Endodermal cell (in vitro differentiated cells): ENCODE measurements at regions not wholly inside any gene's neighbourhood (a gene's known extent, or its start where the extent isn't known, plus 50 kb on each side); places are given as distances from the start of the nearest gene placed in this dataset.

ENCODE experiments used
- DNase-seq: peaks from one replicate; pipeline ENCODE4 v3.0.0-alpha.2; 2017
- H3K27ac ChIP-seq: 2 replicates; pipeline ENCODE4 v1.5.1; 2013; ENCODE audit warnings: mild to moderate bottlenecking, low read depth, low read length, moderate library complexity
- H3K27me3 ChIP-seq: 2 replicates; pipeline ENCODE4 v1.6.1; 2013; ENCODE audit warnings: mild to moderate bottlenecking, low read length, moderate library complexity; ENCODE audit not compliant: insufficient read depth, control insufficient read depth, poor library complexity, severe bottlenecking
- H3K36me3 ChIP-seq: 2 replicates; pipeline ENCODE4 v1.7.0; 2013; ENCODE audit warnings: mild to moderate bottlenecking, low read length, moderate library complexity; ENCODE audit not compliant: control insufficient read depth, insufficient read depth
- H3K4me1 ChIP-seq: one replicate; pipeline ENCODE4 v1.7.0; 2013; ENCODE audit warnings: low read length; ENCODE audit not compliant: control insufficient read depth, insufficient read depth
- H3K4me3 ChIP-seq: 2 replicates; pipeline ENCODE4 v1.5.1; 2013; ENCODE audit warnings: mild to moderate bottlenecking, low read length, moderate library complexity
- H3K9ac ChIP-seq: 2 replicates; pipeline ENCODE4 v1.6.1; 2013; ENCODE audit warnings: mild to moderate bottlenecking, low read length, moderate library complexity; ENCODE audit not compliant: poor library complexity, severe bottlenecking; ENCODE audit errors: extremely low read depth
- H3K9me3 ChIP-seq: 2 replicates; pipeline ENCODE4 v1.6.1; 2013; ENCODE audit warnings: mild to moderate bottlenecking, low read length, moderate library complexity; ENCODE audit not compliant: control insufficient read depth
- H3K27ac Mint-ChIP-seq: 2 replicates; pipeline ENCODE4 v1.8.0; 2020; ENCODE audit warnings: mixed read lengths
- H3K27me3 Mint-ChIP-seq: 2 replicates; pipeline ENCODE4 v1.8.0; 2021; ENCODE audit warnings: mild to moderate bottlenecking, mixed read lengths; ENCODE audit not compliant: insufficient read depth
- H3K36me3 Mint-ChIP-seq: 2 replicates; pipeline ENCODE4 v1.8.0; 2020; ENCODE audit warnings: low read depth, mixed read lengths
- H3K4me1 Mint-ChIP-seq: 2 replicates; pipeline ENCODE4 v1.8.0; 2020; ENCODE audit warnings: mixed read lengths
- H3K4me3 Mint-ChIP-seq: 2 replicates; pipeline ENCODE4 v1.8.0; 2020; ENCODE audit warnings: mild to moderate bottlenecking, moderate library complexity, mixed read lengths
- H3K9me3 Mint-ChIP-seq: 2 replicates; pipeline ENCODE4 v1.8.0; 2020; ENCODE audit warnings: mild to moderate bottlenecking, mixed read lengths
- WGBS, 2 experiments: methylation state at CpG; one replicate each; pipeline versions ENCODE4 v1.1.5 to v1.1.7; 2013; ENCODE audit warnings: missing lambda C conversion rate in 2 of 2, mixed read lengths in 1 of 2; ENCODE audit not compliant: insufficient coverage in 1 of 2, insufficient read length in 1 of 2; 5-methylcytosine and 5-hydroxymethylcytosine counted together
- TF ChIP-seq, protein P1 (sequence below): fragments of 200-600 bp; sonication (generic); conservative IDR thresholded peaks from 2 replicates; pipeline ENCODE4 v1.5.0; 2021; ENCODE audit warnings: antibody characterized with exemption, mild to moderate bottlenecking

GRCh38 chr4:17272154-17272553 lies 239.7 kb downstream of the QDPR start:
- Mint-ChIP-seq H3K4me3 (no peak overlapping the region), H3K27me3 (peaks cover 9% of the 10 kb centered on the region)
- no peaks in the 10 kb centered on the region for H3K36me3 ChIP-seq

GRCh38 chr4:17265653-17266052 lies 246.2 kb downstream of the QDPR start:
- WGBS, 2 experiments, result 92% methylated on average over 4 of the region's 4 CpGs

More at GRCh38 chr4:17272154-17272553, 239.7 kb downstream of the QDPR start:
- no peaks in the 10 kb centered on the region for H3K27me3 ChIP-seq
- H3K27ac ChIP-seq, result no peak overlapping the region
- no peaks in the 10 kb centered on the region for H3K36me3 Mint-ChIP-seq
- H3K4me1 Mint-ChIP-seq, result peaks cover 29% of the 10 kb centered on the region
- WGBS, 2 experiments, result 70 to 77% methylated on average over 3 to 6 of the region's 6 CpGs
- H3K9ac ChIP-seq, result no peak overlapping the region
- peaks cover 5% of the 10 kb centered on the region for H3K4me1 ChIP-seq
- no peak overlapping the region for H3K27ac Mint-ChIP-seq
- no peaks in the 10 kb centered on the region for H3K9me3 ChIP-seq
- TF ChIP-seq, protein P1, sequence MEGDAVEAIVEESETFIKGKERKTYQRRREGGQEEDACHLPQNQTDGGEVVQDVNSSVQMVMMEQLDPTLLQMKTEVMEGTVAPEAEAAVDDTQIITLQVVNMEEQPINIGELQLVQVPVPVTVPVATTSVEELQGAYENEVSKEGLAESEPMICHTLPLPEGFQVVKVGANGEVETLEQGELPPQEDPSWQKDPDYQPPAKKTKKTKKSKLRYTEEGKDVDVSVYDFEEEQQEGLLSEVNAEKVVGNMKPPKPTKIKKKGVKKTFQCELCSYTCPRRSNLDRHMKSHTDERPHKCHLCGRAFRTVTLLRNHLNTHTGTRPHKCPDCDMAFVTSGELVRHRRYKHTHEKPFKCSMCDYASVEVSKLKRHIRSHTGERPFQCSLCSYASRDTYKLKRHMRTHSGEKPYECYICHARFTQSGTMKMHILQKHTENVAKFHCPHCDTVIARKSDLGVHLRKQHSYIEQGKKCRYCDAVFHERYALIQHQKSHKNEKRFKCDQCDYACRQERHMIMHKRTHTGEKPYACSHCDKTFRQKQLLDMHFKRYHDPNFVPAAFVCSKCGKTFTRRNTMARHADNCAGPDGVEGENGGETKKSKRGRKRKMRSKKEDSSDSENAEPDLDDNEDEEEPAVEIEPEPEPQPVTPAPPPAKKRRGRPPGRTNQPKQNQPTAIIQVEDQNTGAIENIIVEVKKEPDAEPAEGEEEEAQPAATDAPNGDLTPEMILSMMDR, result no peak
- no peaks in the 10 kb centered on the region for H3K9me3 Mint-ChIP-seq
- no peak overlapping the region for H3K4me3 ChIP-seq
- DNase-seq, result no peak

GRCh38 chr4:17265139-17265538 lies 246.8 kb downstream of the QDPR start:
- H3K4me1 Mint-ChIP-seq, result peaks cover 23% of the 10 kb centered on the region
- H3K27me3 Mint-ChIP-seq, result peaks cover 10% of the 10 kb centered on the region
- no peak overlapping the region for H3K4me3 Mint-ChIP-seq
- Histone ChIP-seq H3K9ac (no peak overlapping the region), H3K27ac (no peak overlapping the region), H3K36me3 (no peaks in the 10 kb centered on the region), H3K27me3 (no peaks in the 10 kb centered on the region), H3K4me3 (no peak overlapping the region), H3K9me3 (no peaks in the 10 kb centered on the region), H3K4me1 (no peaks in the 10 kb centered on the region)
- no peaks in the 10 kb centered on the region for H3K36me3 Mint-ChIP-seq
- WGBS, 2 experiments, result 87 to 92% methylated on average over 2 of the region's 2 CpGs
- no peak overlapping the region for H3K27ac Mint-ChIP-seq
- TF ChIP-seq, protein P1, result no peak
- H3K9me3 Mint-ChIP-seq, result peaks cover 6% of the 10 kb centered on the region
- no peak for DNase-seq

More at GRCh38 chr4:17265653-17266052, 246.2 kb downstream of the QDPR start:
- H3K36me3 ChIP-seq, result no peaks in the 10 kb centered on the region
- H3K9me3 Mint-ChIP-seq, result peaks cover 2% of the 10 kb centered on the region
- H3K9ac ChIP-seq, result no peak overlapping the region
- no peak overlapping the region for H3K4me3 Mint-ChIP-seq
- no peak overlapping the region for H3K27ac Mint-ChIP-seq
- TF ChIP-seq, protein P1, result no peak
- H3K9me3 ChIP-seq, result no peaks in the 10 kb centered on the region
- no peak for DNase-seq
- no peak overlapping the region for H3K4me3 ChIP-seq
- peaks cover 20% of the 10 kb centered on the region for H3K4me1 Mint-ChIP-seq
- H3K27me3 ChIP-seq, result no peaks in the 10 kb centered on the region
- no peak overlapping the region for H3K27ac ChIP-seq
- no peaks in the 10 kb centered on the region for H3K36me3 Mint-ChIP-seq
- no peaks in the 10 kb centered on the region for H3K4me1 ChIP-seq
- peaks cover 10% of the 10 kb centered on the region for H3K27me3 Mint-ChIP-seq
